Astrocyte (in vitro differentiated cells and primary cell): ENCODE measurements at regions not wholly inside any gene's neighbourhood (a gene's known extent, or its start where the extent isn't known, plus 50 kb on each side); places are given as distances from the start of the nearest gene placed in this dataset.

Experiments used
- DNase-seq: peaks from one replicate; pipeline ENCODE4 v3.0.0-alpha.2; 2010; ENCODE audit warnings: low read depth
- FAIRE-seq: peaks from 2 replicates; lab custom pipeline; 2011; peaks lifted over from hg19 to GRCh38; lab: Jason Lieb, UNC
- H2AFZ ChIP-seq: 2 replicates; pipeline ENCODE4 v1.6.0; 2012; ENCODE audit warnings: low read depth, low read length, inconsistent platforms
- H3K27ac ChIP-seq: 2 replicates; pipeline ENCODE4 v1.5.1; 2011; ENCODE audit warnings: low read depth, low read length, inconsistent platforms
- H3K27me3 ChIP-seq: 2 replicates; pipeline ENCODE4 v1.6.0; 2011; ENCODE audit warnings: low read length, inconsistent platforms; ENCODE audit not compliant: insufficient read depth
- H3K36me3 ChIP-seq: 2 replicates; pipeline ENCODE4 v1.5.1; 2011; ENCODE audit warnings: low read length, inconsistent platforms; ENCODE audit not compliant: insufficient read depth
- H3K4me1 ChIP-seq: 2 replicates; pipeline ENCODE4 v1.5.1; 2011; ENCODE audit warnings: low read length, inconsistent platforms; ENCODE audit not compliant: insufficient read depth
- H3K4me2 ChIP-seq: 2 replicates; pipeline ENCODE4 v1.6.0; 2012; ENCODE audit warnings: low read length, inconsistent platforms
- H3K4me3 ChIP-seq: 2 replicates; pipeline ENCODE4 v1.5.1; 2011; ENCODE audit warnings: low read depth, mild to moderate bottlenecking, low read length, inconsistent platforms; ENCODE audit not compliant: insufficient read depth
- H3K79me2 ChIP-seq: 2 replicates; pipeline ENCODE4 v1.6.0; 2012; ENCODE audit warnings: mild to moderate bottlenecking, low read length, inconsistent platforms; ENCODE audit not compliant: insufficient read depth
- H3K9ac ChIP-seq: 2 replicates; pipeline ENCODE4 v1.6.0; 2012; ENCODE audit warnings: mild to moderate bottlenecking, low read length, inconsistent platforms
- H3K9me3 ChIP-seq: 2 replicates; pipeline ENCODE4 v1.5.1; 2012; ENCODE audit warnings: low read depth, mild to moderate bottlenecking, low read length, inconsistent platforms; ENCODE audit not compliant: insufficient read depth
- H4K20me1 ChIP-seq: 2 replicates; pipeline ENCODE4 v1.6.0; 2012; ENCODE audit warnings: low read length, inconsistent platforms; ENCODE audit not compliant: insufficient read depth
- H3K27ac Mint-ChIP-seq: one replicate; pipeline ENCODE4 v1.8.0; 2021; ENCODE audit warnings: mild to moderate bottlenecking, mixed read lengths; ENCODE audit not compliant: unreplicated experiment
- H3K27me3 Mint-ChIP-seq: one replicate; pipeline ENCODE4 v1.8.0; 2021; ENCODE audit warnings: low read depth, mixed read lengths; ENCODE audit not compliant: unreplicated experiment
- H3K36me3 Mint-ChIP-seq: one replicate; pipeline ENCODE4 v1.8.0; 2021; ENCODE audit warnings: low read depth, mixed read lengths; ENCODE audit not compliant: unreplicated experiment
- H3K4me1 Mint-ChIP-seq: one replicate; pipeline ENCODE4 v1.8.0; 2021; ENCODE audit warnings: low read depth, mixed read lengths; ENCODE audit not compliant: unreplicated experiment
- H3K4me3 Mint-ChIP-seq: one replicate; pipeline ENCODE4 v1.8.0; 2021; ENCODE audit warnings: mild to moderate bottlenecking, moderate library complexity, mixed read lengths; ENCODE audit not compliant: unreplicated experiment
- H3K9me3 Mint-ChIP-seq: one replicate; pipeline ENCODE4 v1.8.0; 2021; ENCODE audit warnings: mild to moderate bottlenecking, mixed read lengths; ENCODE audit not compliant: unreplicated experiment
- CTCF ChIP-seq: IDR thresholded peaks from 2 replicates; pipeline ENCODE4 v1.5.1; 2011; ENCODE audit warnings: low read depth, mild to moderate bottlenecking, inconsistent platforms, low read length, moderate library complexity; ENCODE audit not compliant: insufficient read depth
- EZH2 ChIP-seq: IDR thresholded peaks from 2 replicates; pipeline ENCODE4 v1.6.1; 2012; ENCODE audit warnings: mild to moderate bottlenecking, low read length, inconsistent platforms; ENCODE audit not compliant: insufficient read depth

GRCh38 chr2:19731515-19731914 is 170.3 kb downstream of the TTC32 start:
- FAIRE-seq: no peak
- H3K9me3 Mint-ChIP-seq: peaks cover 2% of the 10 kb centered on the region
- no peaks in the 10 kb centered on the region for H3K36me3 Mint-ChIP-seq
- H3K27ac Mint-ChIP-seq: no peak overlapping the region
- no peaks in the 10 kb centered on the region for H3K9me3 ChIP-seq
- H3K4me3 Mint-ChIP-seq: no peak overlapping the region
- peaks cover 2% of the 10 kb centered on the region for H3K4me1 Mint-ChIP-seq
- H3K9ac ChIP-seq: no peak overlapping the region
- no peak overlapping the region for H3K4me3 ChIP-seq
- H3K4me1 ChIP-seq: peaks cover 5% of the 10 kb centered on the region
- no peaks in the 10 kb centered on the region for H3K36me3 ChIP-seq
- H3K79me2 ChIP-seq: no peaks in the 10 kb centered on the region
- H3K27me3 ChIP-seq: peaks cover 5% of the 10 kb centered on the region
- no peak overlapping the region for H3K27ac ChIP-seq
- H3K27me3 Mint-ChIP-seq: peaks cover 27% of the 10 kb centered on the region
- H3K4me2 ChIP-seq: no peak overlapping the region
- no peak for TF ChIP-seq CTCF
- no peak for TF ChIP-seq EZH2
- DNase-seq: no peak
- H2AFZ ChIP-seq: no peak overlapping the region
- H4K20me1 ChIP-seq: no peaks in the 10 kb centered on the region

GRCh38 chr2:19731037-19731436 is 170.7 kb downstream of the TTC32 start:
- H3K9me3 ChIP-seq: no peaks in the 10 kb centered on the region
- no peak overlapping the region for H3K4me3 Mint-ChIP-seq
- H3K9ac ChIP-seq: no peak overlapping the region
- H3K4me1 ChIP-seq: peaks cover 5% of the 10 kb centered on the region
- H3K9me3 Mint-ChIP-seq: peaks cover 2% of the 10 kb centered on the region
- no peak overlapping the region for H3K4me2 ChIP-seq
- H4K20me1 ChIP-seq: no peaks in the 10 kb centered on the region
- DNase-seq (no peak), FAIRE-seq (no peak)
- H3K4me3 ChIP-seq: no peak overlapping the region
- no peaks in the 10 kb centered on the region for H3K79me2 ChIP-seq
- H3K27ac Mint-ChIP-seq: no peak overlapping the region
- peaks cover 2% of the 10 kb centered on the region for H3K4me1 Mint-ChIP-seq
- peaks cover 5% of the 10 kb centered on the region for H3K27me3 ChIP-seq
- H2AFZ ChIP-seq: no peak overlapping the region
- TF ChIP-seq CTCF (no peak), EZH2 (no peak)
- H3K27me3 Mint-ChIP-seq: peaks cover 27% of the 10 kb centered on the region
- no peak overlapping the region for H3K27ac ChIP-seq
- H3K36me3 Mint-ChIP-seq: no peaks in the 10 kb centered on the region
- H3K36me3 ChIP-seq: no peaks in the 10 kb centered on the region

- H3K4me3 ChIP-seq: no peak overlapping the region
- no peak overlapping the region for H2AFZ ChIP-seq
- DNase-seq (no peak), FAIRE-seq (no peak)
- H3K79me2 ChIP-seq: no peaks in the 10 kb centered on the region
- no peaks in the 10 kb centered on the region for H3K9me3 ChIP-seq
- no peak overlapping the region for H3K4me2 ChIP-seq
- H3K4me3 Mint-ChIP-seq: no peak overlapping the region
- H3K4me1 ChIP-seq: no peaks in the 10 kb centered on the region
- H3K27me3 Mint-ChIP-seq: peaks cover 27% of the 10 kb centered on the region
- no peaks in the 10 kb centered on the region for H3K4me1 Mint-ChIP-seq
- no peaks in the 10 kb centered on the region for H3K9me3 Mint-ChIP-seq
- H3K36me3 ChIP-seq: no peaks in the 10 kb centered on the region
- H3K36me3 Mint-ChIP-seq: no peaks in the 10 kb centered on the region
- H3K27ac ChIP-seq: no peak overlapping the region
- H4K20me1 ChIP-seq: no peaks in the 10 kb centered on the region
- no peak for TF ChIP-seq CTCF
- TF ChIP-seq EZH2: no peak
- H3K9ac ChIP-seq: no peak overlapping the region
- H3K27me3 ChIP-seq: peaks cover 5% of the 10 kb centered on the region
- H3K27ac Mint-ChIP-seq: no peak overlapping the region
These were observed 173.7 kb downstream of the TTC32 start for GRCh38 chr2:19728125-19728524.
